22Rv1 (cell line): ENCODE measurements at regions not wholly inside any gene's neighbourhood (a gene's known extent, or its start where the extent isn't known, plus 50 kb on each side); places are given as distances from the start of the nearest gene placed in this dataset.

Experiments used
- ZFX ChIP-seq: fragments of 450-650 bp; IDR thresholded peaks from 2 replicates; pipeline ENCODE4 v1.6.1; 2017; ENCODE audit warnings: antibody characterized with exemption, borderline replicate concordance
- TF ChIP-seq, protein P1 (sequence below): fragments of 450-650 bp; IDR thresholded peaks from 2 replicates; pipeline ENCODE4 v1.5.1; 2017; ENCODE audit warnings: mild to moderate bottlenecking

DNA sequence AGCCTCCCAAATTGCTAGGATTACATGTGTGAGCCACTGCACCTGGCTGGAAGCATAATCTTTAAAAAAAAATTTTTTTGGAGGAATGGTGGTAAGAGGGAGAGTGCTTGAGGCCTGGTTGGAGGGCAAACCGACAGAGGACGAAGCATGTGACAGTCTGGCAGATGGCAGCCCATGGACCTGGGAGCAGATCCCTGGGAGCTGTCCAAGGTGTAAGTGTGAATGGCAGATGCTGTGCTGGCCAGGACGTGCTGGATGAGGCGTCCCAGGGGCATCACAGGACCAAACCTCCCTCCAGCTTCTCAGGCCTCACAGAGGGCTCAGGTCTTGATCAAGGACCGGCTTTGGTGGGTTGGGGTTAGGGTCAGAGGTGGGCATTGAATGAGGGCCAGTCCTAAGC, 128.4 kb upstream of the NCOR2 start:
- TF ChIP-seq, protein P1, sequence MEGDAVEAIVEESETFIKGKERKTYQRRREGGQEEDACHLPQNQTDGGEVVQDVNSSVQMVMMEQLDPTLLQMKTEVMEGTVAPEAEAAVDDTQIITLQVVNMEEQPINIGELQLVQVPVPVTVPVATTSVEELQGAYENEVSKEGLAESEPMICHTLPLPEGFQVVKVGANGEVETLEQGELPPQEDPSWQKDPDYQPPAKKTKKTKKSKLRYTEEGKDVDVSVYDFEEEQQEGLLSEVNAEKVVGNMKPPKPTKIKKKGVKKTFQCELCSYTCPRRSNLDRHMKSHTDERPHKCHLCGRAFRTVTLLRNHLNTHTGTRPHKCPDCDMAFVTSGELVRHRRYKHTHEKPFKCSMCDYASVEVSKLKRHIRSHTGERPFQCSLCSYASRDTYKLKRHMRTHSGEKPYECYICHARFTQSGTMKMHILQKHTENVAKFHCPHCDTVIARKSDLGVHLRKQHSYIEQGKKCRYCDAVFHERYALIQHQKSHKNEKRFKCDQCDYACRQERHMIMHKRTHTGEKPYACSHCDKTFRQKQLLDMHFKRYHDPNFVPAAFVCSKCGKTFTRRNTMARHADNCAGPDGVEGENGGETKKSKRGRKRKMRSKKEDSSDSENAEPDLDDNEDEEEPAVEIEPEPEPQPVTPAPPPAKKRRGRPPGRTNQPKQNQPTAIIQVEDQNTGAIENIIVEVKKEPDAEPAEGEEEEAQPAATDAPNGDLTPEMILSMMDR, result no peak
- TF ChIP-seq ZFX, result no peak
